HG02884 (cell line): ENCODE measurements at regions not wholly inside any gene's neighbourhood (a gene's known extent, or its start where the extent isn't known, plus 50 kb on each side); places are given as distances from the start of the nearest gene placed in this dataset.

ENCODE experiments used
- ATAC-seq: cut with Tn5 transposase; IDR thresholded peaks from one replicate; pipeline ENCODE4 v1.9.1; 2021; ENCODE audit warnings: mild to moderate bottlenecking, moderate library complexity; ENCODE audit not compliant: unreplicated experiment

GRCh38 chr5:161235569-161235968 lies 311.0 kb downstream of the GABRB2 start:
- ATAC-seq, result no peak

- ATAC-seq, result no peak
Measured at GRCh38 chr5:161233553-161233952, 313.0 kb downstream of the GABRB2 start.

- no peak for ATAC-seq
Measured at GRCh38 chr5:161230221-161230620, 316.3 kb downstream of the GABRB2 start.

DNA sequence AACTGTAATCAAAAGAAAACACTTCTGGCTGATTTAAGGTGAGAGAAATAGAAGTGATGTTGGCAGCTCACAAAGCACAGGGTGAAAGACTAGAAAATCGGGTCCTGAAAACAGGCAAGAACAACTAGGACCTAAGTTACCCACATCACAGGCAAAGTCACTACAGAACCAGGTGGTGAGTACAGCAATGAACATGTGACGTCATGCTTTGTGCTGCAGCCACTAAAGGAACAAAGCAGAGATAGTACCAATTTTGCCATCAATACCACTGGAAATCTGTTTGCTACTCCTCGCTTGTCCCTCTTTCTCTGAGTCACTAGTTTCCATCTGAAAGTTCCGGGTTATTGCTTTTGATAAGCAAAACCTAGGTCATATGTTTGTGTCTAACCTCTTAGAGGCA lies 326.7 kb downstream of the GABRB2 start:
- ATAC-seq, result no peak

DNA sequence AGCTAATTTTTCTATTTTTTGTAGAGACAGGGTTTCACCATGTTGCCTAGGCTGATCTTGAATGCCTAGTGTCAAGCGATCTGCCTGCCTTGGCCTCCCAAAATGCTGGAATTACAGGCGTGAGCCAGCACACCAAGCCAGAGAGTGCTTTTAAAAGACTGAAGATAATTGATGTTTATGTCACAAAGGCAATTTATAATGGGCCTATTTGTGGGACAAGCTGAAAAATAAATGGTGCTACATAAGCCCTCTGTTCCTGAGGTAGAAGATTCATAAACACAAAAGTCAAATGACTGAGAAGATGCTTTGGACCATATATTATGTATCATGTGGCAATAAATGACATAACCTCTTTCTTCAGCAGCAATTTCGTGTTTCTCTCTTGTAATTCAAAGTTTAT lies 329.6 kb downstream of the GABRB2 start:
- ATAC-seq, result no peak

DNA sequence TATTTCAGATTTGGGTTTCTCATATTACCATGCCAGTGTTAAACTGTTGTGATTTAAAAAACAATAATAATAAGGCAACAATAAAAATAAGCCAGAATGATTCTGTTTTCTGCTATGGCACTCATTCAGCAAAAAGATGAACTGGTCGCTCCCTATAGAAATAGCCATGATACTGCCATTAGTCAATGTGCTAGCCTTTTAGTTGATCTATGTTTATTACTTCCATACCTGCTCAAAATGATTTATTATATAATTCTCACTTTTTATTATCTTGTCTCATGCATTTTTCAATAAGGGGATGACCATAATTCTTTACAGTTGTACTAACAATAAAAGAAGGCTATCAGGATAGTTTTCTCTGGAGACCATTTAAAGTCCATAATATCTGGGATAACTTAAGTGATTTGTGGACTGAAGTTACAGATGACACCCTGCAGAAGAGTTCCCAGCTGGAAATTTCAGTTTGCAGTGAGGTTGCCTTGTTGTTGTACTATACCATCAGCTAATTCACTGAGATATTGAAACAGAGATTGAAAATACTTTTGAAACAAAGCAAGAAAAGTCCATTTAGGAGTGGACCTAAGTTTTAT lies 334.3 kb downstream of the GABRB2 start:
- no peak for ATAC-seq

DNA sequence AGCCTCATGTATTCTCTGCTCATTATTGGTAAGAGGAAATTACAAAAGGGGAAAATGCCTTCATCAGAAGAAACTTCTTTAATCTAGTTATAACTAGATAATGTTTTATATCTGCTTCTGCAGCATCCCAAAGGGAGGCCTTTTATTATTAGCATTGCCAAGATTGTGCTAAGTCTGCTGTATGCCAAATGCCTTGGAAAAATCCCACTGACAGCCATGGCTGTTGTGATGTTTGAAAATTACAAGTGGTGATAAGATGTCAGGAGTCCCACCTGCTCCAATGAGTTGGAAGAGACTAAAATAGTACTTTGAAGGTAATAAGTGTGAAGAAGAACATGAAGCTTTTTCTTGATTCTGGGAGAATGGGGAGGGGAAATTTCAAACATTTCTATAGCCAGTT lies 345.0 kb downstream of the GABRB2 start:
- no peak for ATAC-seq

GRCh38 chr5:161190778-161191177 lies 338.8 kb upstream of the ATP10B start:
- ATAC-seq, result no peak

GRCh38 chr5:161190086-161190485 lies 338.1 kb upstream of the ATP10B start:
- ATAC-seq, result no peak

GRCh38 chr5:161189452-161189851 lies 337.4 kb upstream of the ATP10B start:
- ATAC-seq, result no peak

- ATAC-seq, result no peak
Measured at GRCh38 chr5:161183559-161183958, 331.5 kb upstream of the ATP10B start.

DNA sequence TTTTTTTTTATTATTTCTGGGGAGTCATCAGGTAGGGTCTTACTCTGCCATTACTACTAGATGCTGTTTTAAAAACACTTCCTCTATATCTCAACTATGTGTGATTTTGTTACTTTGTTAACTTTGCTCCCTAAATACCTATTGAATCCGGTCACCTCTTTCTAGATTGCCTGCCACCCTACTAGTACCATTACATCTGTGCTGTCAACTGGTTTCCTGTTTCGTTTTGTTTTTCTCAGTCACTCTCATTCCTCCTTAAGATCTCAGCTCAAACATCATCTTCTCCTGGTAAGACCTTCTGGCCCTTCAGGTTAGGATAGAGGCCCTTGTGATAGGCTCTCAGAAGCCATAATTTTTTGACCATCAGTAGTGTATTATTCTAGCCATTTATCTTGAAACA lies 324.2 kb upstream of the ATP10B start:
- ATAC-seq, result no peak

DNA sequence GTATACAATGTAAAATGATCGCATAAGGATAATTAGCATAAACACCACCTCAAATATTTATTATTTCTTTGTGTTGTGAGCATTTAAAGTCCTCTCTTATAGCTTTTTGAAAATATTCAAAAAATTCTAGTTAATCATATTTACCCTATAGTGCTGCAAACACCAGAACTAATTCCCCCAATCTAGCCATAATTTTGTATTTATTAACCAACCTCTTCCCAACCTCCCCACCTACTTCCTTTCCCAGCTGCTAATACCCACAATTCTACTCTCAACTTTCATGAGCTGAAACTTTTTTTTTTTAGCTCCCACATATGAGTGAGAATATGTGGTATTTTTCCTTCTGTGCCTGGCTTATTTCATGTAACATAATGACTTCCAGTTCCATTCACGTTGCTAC lies 317.8 kb upstream of the ATP10B start:
- no peak for ATAC-seq

DNA sequence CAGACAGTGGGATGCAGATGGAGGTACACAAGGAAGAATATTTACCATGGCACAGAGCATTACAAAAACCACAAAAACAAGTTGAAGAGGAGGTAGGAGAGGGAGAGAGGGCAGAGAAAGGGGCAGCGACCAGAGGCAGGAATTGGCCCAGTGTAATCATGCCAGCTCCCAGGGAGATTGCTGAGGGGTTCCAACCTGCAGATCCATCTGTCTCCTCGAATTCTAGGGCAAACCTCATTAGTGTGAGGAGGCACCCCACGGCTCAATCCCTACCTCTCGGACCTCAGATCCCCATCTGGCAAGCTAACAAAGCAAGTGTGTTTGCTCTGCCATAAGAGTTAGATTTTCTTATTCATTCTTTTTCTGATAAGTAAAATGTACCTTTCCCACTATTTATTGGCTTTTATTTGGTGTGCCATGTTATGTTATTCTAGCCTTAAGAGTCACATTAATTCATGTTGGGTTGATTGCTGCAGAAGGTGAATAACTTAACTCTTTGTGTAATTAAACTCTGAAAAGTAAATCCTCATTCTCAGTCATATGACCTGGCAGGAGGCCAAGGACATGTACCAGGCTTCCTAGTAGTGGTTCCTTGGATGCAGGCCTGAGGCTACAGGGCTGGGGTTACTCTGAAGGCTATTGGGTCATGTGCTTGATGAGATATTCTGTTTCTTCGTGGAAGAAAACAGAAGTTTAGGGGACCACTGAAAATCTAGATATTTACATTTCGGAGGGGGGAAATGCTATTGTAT lies 315.2 kb upstream of the ATP10B start:
- no peak for ATAC-seq

DNA sequence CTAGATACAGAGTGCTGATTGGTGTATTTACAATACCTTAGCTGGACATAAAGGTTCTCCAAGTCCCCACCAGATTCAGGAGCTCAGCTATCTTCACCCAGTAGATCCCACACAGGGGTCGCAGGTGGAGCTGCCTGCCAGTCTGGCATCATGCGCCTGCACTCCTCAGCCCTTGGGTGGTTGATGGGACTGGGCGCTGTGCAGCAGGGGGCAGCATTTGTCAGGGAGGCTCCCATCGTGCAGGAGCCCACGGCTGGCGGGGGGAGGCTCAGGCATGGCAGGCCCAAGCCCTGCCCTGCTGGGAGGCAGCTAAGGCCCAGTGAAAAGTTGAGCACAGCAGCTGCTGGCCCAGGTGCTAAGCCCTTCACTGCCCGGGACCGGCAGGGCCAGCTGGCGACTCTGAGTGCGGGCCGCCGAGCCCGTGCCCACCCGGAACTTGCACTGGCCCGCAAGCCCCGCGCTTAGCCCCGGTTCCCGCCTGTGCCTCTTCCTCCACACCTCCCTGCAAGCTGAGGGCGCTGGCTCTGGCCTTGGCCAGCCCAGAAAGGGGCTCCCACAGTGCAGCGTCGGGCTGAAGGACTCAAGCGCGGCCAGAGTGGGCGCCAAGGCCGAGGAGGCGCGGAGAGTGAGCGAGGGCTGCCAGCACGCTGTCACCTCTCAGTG lies 314.1 kb upstream of the ATP10B start:
- no peak for ATAC-seq

DNA sequence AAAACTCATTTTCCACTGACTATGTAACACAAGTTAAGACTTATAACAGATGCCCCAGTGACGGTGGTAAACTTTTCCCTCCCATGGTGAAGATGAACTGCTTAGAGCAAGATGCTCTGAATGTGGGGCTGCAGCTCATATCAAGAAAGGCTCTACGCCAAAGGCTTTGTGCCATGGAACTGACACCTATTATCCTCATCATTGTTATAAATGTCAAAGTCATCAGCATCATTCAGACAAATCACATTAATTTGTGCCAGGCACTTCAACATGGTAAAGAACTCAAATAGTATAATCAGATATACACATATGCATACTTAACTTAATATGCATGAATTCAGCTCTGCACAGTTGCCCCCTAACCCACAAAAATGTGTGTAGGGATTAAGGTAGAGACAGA lies 305.9 kb upstream of the ATP10B start:
- no peak for ATAC-seq

GRCh38 chr5:161155451-161155850 lies 303.4 kb upstream of the ATP10B start:
- no peak for ATAC-seq

- ATAC-seq, result no peak
Measured at GRCh38 chr5:161152415-161152940, 300.5 kb upstream of the ATP10B start.

- ATAC-seq, result no peak
Measured at GRCh38 chr5:161150441-161150988, 298.5 kb upstream of the ATP10B start.

GRCh38 chr5:161149078-161149477 lies 297.1 kb upstream of the ATP10B start:
- no peak for ATAC-seq

DNA sequence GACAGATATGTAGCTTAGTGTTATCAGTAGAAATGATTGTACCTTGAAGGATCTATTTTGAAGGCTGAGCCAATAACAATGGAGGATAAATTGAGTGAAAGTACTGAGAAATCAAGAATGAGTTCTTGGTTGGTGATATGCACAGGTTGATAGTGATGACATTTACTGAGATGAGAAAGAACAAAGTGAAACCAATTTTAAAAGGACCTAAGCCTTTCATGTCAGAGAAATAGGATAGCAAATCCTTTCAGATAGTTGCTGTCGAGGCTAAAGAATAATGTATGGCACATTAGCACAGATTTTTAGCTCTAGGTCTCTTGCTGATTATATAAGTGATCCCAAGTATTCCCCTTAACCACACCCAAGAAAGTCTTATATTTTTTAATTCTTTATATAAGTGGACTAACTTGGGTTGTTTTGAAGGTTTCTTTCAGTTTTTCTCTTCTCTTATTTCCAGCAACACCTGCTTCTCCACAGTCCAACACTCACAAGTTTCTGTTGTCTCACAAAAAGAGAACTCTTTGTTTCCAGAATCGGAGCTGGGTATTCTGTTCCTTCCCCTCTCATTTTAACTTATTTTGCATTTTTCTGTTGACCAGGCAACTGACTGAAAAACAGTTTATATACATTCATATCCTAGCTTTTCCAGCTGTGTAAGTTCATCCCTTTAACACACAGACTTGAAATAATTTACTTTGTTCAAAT lies 286.9 kb upstream of the ATP10B start:
- ATAC-seq, result no peak
